GM12878 (cell line): ENCODE measurements at regions not wholly inside any gene's neighbourhood (a gene's known extent, or its start where the extent isn't known, plus 50 kb on each side); places are given as distances from the start of the nearest gene placed in this dataset.

Source experiments
- ATAC-seq: fragments of 200-7000 bp; cut with Tn5 transposase; 3 replicates; pipeline ENCODE4 v1.9.1; 2020; ENCODE audit warnings: mild to moderate bottlenecking, moderate library complexity
- BruUV-seq: library from RNA; stranded (reverse); fragments of 400-500 nt; replicated peaks from 2 replicates; lab custom pipeline; 2021; lab: Mats Ljungman, UMichigan
- CTCF ChIA-PET: fragments of 300-600 bp; sonication (Branson Sonifier 250); formaldehyde crosslinking; extraction: SDS; loops from one replicate; lab custom pipeline; 2021; ENCODE audit warnings: inconsistent platforms; lab: Yijun Ruan, JAX
- POLR2A ChIA-PET: fragments of 350-600 bp; formaldehyde crosslinking; extraction: SDS; loops from one replicate; lab custom pipeline; 2021; ENCODE audit warnings: inconsistent platforms; lab: Charles Lee
- RAD21 ChIA-PET: fragments of 300-600 bp; sonication (Branson Sonifier 250); formaldehyde crosslinking; loops from one replicate; lab custom pipeline; 2023; ENCODE audit warnings: antibody characterized with exemption; ENCODE audit not compliant: unreplicated experiment; lab: Charles Lee
- SMC1A ChIA-PET: fragments of 300-600 bp; sonication (Branson Sonifier 250); formaldehyde crosslinking; loops from one replicate; lab custom pipeline; 2023; ENCODE audit not compliant: unreplicated experiment, uncharacterized antibody; lab: Charles Lee
- DNase-seq: peaks from one replicate; pipeline ENCODE4 v3.0.0-alpha.2; 2011; ENCODE audit warnings: low read depth, low spot score
- FAIRE-seq: peaks from 3 replicates; lab custom pipeline; 2011; peaks lifted over from hg19 to GRCh38; lab: Jason Lieb, UNC
- H2AFZ ChIP-seq: 2 replicates; pipeline ENCODE4 v1.6.0; 2011; ENCODE audit warnings: low read depth, low read length, control low read depth; ENCODE audit not compliant: control insufficient read depth
- H3K27ac ChIP-seq: 2 replicates; pipeline ENCODE4 v1.5.1; 2011; ENCODE audit warnings: control low read depth; ENCODE audit not compliant: control insufficient read depth, insufficient read depth
- H3K27me3 ChIP-seq, 2 experiments: replicated peaks in 1 of 2; 2 replicates each; pipeline versions ENCODE4 v1.6.0 to v1.6.1; 2011; ENCODE audit warnings: low read length in 1 of 2; ENCODE audit not compliant: control insufficient read depth in 2 of 2, insufficient read depth in 2 of 2
- H3K36me3 ChIP-seq, 2 experiments: 2 replicates each; pipeline ENCODE4 v1.5.1; 2011; ENCODE audit warnings: low read length in 1 of 2; ENCODE audit not compliant: control insufficient read depth in 2 of 2, insufficient read depth in 2 of 2
- H3K4me1 ChIP-seq: 2 replicates; pipeline ENCODE4 v1.6.1; 2011; ENCODE audit warnings: mild to moderate bottlenecking, low read length, moderate library complexity, mixed read lengths; ENCODE audit not compliant: control insufficient read depth, insufficient read depth
- H3K4me2 ChIP-seq: 2 replicates; pipeline ENCODE4 v1.6.0; 2011; ENCODE audit warnings: control low read depth; ENCODE audit not compliant: control insufficient read depth, insufficient read depth
- H3K4me3 ChIP-seq: fragments of 200-600 bp; sonication (generic); 2 replicates; pipeline ENCODE4 v1.5.1; 2016
- H3K79me2 ChIP-seq: 2 replicates; pipeline ENCODE4 v1.6.0; 2011; ENCODE audit warnings: low read length; ENCODE audit not compliant: control insufficient read depth, insufficient read depth
- H3K9ac ChIP-seq: 2 replicates; pipeline ENCODE4 v1.8.0; 2011; ENCODE audit warnings: low read length, control low read depth, mixed read lengths; ENCODE audit not compliant: control insufficient read depth, insufficient read depth
- H3K9me3 ChIP-seq: replicated peaks from 3 replicates; pipeline ENCODE4 v1.5.1; 2011; ENCODE audit warnings: mild to moderate bottlenecking, low read length; ENCODE audit not compliant: control insufficient read depth, insufficient read depth
- H4K20me1 ChIP-seq: 2 replicates; pipeline ENCODE4 v1.6.0; 2011; ENCODE audit not compliant: control insufficient read depth, insufficient read depth
- ASH2L ChIP-seq: fragments of 300-600, 200-600 bp; sonication (generic); IDR thresholded peaks from 2 replicates; pipeline ENCODE4 v1.6.1; 2017; ENCODE audit warnings: low read depth, mild to moderate bottlenecking, borderline replicate concordance
- CUX1 ChIP-seq: IDR thresholded peaks from 2 replicates; pipeline ENCODE4 v1.6.1; 2012; ENCODE audit warnings: improper control_type of control experiment, low read depth, low read length; ENCODE audit not compliant: insufficient replicate concordance
- HCFC1 ChIP-seq: fragments of 150-350 bp; IDR thresholded peaks from 2 replicates; pipeline ENCODE4 v1.6.1; 2014; ENCODE audit warnings: low read length
- IRF4 ChIP-seq: IDR thresholded peaks from 2 replicates; pipeline ENCODE4 v1.6.1; 2011; ENCODE audit warnings: low read depth, low read length
- MYC ChIP-seq: IDR thresholded peaks from 2 replicates; pipeline ENCODE4 v1.6.1; 2011; ENCODE audit warnings: mild to moderate bottlenecking, low read length, moderate library complexity, inconsistent platforms; ENCODE audit not compliant: insufficient read depth, insufficient replicate concordance, insufficient read length, severe bottlenecking
- PML ChIP-seq: IDR thresholded peaks from 2 replicates; pipeline ENCODE4 v1.6.1; 2012; ENCODE audit warnings: low read length, inconsistent platforms
- RELA ChIP-seq: fragments of 450-650 bp; IDR thresholded peaks from 2 replicates; pipeline ENCODE4 v1.8.0; 2014; ENCODE audit warnings: borderline replicate concordance; ENCODE audit not compliant: partially characterized antibody
- RFX5 ChIP-seq: IDR thresholded peaks from 2 replicates; pipeline ENCODE4 v1.6.1; 2011; ENCODE audit warnings: low read depth, low read length, improper control_type of control experiment
- SUZ12 ChIP-seq: fragments of 200-600 bp; sonication (generic); IDR thresholded peaks from one replicate; pipeline ENCODE4 v1.6.1; 2018; ENCODE audit warnings: antibody characterized with exemption, mild to moderate bottlenecking; ENCODE audit not compliant: unreplicated experiment
- TAF1 ChIP-seq: IDR thresholded peaks from 2 replicates; pipeline ENCODE4 v1.6.1; 2011; ENCODE audit warnings: mild to moderate bottlenecking, low read depth, low read length, borderline replicate concordance
- ZBTB11 ChIP-seq: fragments of 450-650 bp; formaldehyde crosslinking; IDR thresholded peaks from 2 replicates; pipeline ENCODE4 v1.5.0; 2022; ENCODE audit warnings: mild to moderate bottlenecking, missing genetic modification characterization
- ZBTB4 ChIP-seq: fragments of 450-650 bp; formaldehyde crosslinking; IDR thresholded peaks from 2 replicates; pipeline ENCODE4 v1.4.0; 2022; ENCODE audit warnings: mild to moderate bottlenecking, moderate library complexity
- WGBS: methylation state at CpG from one replicate; pipeline ENCODE4 v1.1.6; 2016; ENCODE audit warnings: low lambda C conversion rate; ENCODE audit not compliant: insufficient replicate concordance, insufficient coverage; ENCODE audit errors: missing lambda C conversion rate; 5-methylcytosine and 5-hydroxymethylcytosine counted together
- in situ Hi-C: fragments of 300-500 bp; cut with MboI; formaldehyde crosslinking; loops from 9 replicates; pipeline ENCODE4 v1.14.3; 2018; ENCODE audit warnings: mixed read lengths
- intact Hi-C: fragments of 100-400 bp; cut with micrococcal nuclease; formaldehyde crosslinking; loops from one replicate; pipeline ENCODE4 v1.14.2; 2022; ENCODE audit not compliant: unreplicated experiment

DNA sequence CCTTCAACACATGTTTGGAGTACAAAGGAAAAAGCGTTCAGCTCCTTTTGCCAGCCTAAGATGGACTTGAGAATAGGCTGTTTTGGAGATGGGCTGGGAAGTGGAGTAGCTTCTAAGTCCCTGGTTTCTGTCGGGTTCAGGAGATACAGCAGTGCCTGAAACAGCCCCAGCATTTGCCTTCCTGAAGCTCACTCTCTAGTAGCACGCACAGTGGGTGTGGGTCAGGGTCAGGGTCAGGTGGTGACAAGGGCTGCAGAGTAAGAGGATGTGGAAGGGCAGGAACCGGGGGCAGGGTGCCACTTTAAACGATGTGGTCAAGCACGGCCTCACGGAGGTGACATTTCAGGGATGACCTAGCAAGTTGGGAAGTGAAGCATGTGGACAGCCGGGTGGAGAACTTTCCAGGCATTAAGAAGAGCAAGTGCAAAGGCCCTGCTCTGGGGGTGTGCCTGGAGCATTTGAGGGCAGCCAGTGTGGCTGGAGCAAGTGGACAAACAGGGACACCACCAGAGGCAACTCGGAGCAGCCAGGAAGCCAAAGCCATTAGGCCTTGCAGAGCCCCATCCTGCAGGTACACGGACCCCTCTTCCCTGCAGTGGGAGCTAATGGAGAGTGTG is 382.2 kb upstream of the ZMIZ1 start:
- TF ChIP-seq HCFC1 (no peak), SUZ12 (no peak), PML (no peak), RELA (no peak), CUX1 (no peak), RFX5 (no peak), MYC (no peak), ZBTB4 (CRISPR knock-in tag) (no peak), TAF1 (no peak), IRF4 (no peak), ZBTB11 (CRISPR knock-in tag) (no peak), ASH2L (no peak)
- TF ChIP-seq, all 136 proteins: peak for 0
- CTCF ChIA-PET: no interaction called here
- SMC1A ChIA-PET: no interaction called here
- POLR2A ChIA-PET: no interaction called here
- Histone ChIP-seq H3K36me3 (no peaks in the 10 kb centered on the region), H3K79me2 (no peaks in the 10 kb centered on the region), H3K27ac (no peak overlapping the region), H3K9me3 (no peaks in the 10 kb centered on the region; the same call in 2 of the 3 replicates), H2AFZ (no peak overlapping the region), H3K27me3 (no peaks in the 10 kb centered on the region; a peak in 2 of 4 replicates), H3K9ac (no peak overlapping the region), H3K4me1 (no peaks in the 10 kb centered on the region), H3K4me3 (no peak overlapping the region), H3K4me2 (no peak overlapping the region), H4K20me1 (no peaks in the 10 kb centered on the region)
- ATAC-seq: no peak
- in situ Hi-C loops (no loop called here), intact Hi-C loops (no loop called here)
- FAIRE-seq: no peak
- no peak for DNase-seq
- no TSS peak for BruUV-seq
- RAD21 ChIA-PET: no interaction called here
- WGBS: 17% methylated on average over 10 of the region's 10 CpGs
